HG03060 (cell line): ENCODE measurements at regions not wholly inside any gene's neighbourhood (a gene's known extent, or its start where the extent isn't known, plus 50 kb on each side); places are given as distances from the start of the nearest gene placed in this dataset.

Experiments
- ATAC-seq: cut with Tn5 transposase; IDR thresholded peaks from one replicate; pipeline ENCODE4 v1.9.1; 2021; ENCODE audit warnings: low read depth, moderate number of reproducible peaks; ENCODE audit not compliant: unreplicated experiment

DNA sequence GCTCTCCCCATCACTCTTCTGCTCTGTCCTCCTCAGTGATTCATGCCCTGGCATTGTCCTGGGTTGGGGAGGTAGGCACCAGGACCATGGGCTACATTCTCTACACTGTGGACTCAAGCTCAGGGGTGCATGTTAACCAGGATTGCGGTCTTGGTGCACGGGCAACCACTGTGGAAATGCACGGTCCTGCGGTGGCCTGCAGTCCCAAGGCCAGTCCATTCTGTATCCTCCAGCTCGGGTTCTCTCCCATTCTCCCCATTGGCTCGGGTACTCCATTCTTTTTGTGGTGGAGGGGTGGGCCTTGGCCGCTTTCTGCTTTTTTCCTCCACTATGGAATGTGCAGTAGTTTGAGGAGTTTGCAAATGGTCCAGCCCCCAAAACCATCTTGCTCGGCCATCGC is 215.0 kb upstream of the MYT1L start:
- ATAC-seq, result no peak

DNA sequence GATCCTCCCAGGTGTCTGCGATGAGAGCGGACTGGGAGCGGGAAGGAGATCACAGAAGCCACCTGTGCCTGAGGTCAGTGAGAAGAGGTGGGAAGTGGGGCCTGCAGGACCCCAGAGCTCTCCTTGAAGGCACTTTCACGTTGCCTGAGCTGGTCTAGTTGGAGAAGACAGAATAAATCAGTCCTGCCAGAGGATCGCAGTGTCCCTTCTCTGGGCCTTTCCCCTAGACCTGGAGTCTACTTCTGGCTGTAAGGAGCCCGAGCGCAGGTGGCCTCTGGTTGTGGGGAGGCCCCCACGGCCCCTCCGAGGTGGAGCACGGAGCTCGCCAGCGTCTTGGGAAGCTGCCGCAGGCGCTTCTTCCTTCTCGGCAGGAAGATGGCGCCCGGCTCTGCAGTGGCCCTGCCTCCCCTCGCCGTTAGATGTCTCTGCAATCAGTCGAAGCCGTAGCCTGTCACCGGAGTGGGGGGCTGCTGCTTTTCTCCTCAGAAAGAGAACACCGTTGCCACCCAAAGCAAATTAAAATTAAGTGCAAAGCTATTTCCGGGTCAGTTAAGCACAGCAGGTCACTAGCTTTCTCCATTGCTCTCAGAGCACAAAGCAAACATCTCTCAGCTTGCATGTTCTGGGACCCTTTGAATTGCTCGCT is 212.0 kb upstream of the MYT1L start:
- ATAC-seq, result no peak

DNA sequence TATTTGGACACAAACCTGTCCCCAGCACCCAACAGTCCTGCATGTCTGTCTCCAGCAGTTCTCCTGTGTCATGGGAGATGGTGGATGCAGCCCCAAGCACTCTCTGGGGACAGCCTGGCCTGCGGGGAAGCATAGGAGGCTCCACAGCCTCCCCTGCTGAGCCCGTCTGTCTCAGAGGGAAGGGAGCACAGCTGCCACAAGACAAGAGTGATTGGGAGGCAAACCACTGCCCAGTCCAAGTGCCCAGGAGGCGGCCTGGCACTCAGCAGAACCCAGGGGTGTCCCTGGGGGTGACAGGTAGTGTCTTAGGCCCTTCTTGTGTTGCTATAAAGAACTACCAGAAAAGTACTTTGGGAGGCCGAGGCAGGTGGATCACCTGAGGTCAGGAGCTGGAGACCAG is 211.2 kb upstream of the MYT1L start:
- ATAC-seq, result no peak

DNA sequence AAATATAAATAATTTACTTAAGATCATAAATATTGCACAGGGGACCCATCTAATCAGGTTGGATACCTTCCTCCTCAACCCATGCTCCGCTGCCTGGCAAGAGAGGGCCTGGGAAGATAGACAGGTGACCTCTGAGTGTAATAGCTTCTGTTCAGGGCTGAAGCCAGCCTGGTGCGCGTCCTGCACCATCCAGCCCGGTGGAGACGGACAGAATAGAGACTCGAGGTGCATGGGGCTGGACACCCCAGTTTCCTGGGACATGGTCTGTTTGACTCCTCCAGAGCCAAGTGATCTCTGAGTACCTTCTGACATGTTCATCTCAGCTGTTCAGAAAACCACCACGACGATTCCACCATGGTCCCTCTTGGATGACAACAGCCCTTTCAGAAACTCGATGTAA is 209.3 kb upstream of the MYT1L start:
- no peak for ATAC-seq

DNA sequence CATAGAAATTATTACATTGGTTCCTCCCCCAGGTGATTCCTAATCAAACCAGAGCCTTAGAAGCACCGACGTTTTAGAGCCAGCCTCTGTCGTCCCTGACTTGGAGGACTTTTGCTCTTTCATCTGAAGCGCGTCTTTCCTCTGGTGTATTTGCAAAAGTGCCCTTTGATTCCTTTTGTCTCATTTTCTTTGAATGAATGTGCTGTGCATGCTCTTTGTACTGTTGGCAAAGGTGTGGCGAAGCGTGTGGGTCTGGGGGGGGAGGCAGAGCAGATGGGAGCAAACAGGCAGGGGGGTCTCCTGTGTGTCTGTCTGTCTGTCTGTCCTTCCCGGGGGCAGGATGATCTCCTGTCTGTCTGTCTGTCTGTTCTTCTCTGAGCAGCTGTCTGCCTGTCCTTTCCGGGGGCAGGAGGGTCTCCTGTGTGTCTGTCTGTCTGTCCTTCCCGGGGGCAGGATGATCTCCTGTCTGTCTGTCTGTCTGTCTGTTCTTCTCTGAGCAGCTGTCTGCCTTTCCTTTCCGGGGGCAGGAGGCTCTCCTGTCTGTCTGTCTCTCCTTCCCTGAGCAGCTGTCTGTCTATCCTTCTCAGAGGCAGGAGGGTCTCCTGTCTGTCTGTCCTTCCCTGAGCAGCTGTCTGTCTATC is 205.5 kb upstream of the MYT1L start:
- no peak for ATAC-seq

DNA sequence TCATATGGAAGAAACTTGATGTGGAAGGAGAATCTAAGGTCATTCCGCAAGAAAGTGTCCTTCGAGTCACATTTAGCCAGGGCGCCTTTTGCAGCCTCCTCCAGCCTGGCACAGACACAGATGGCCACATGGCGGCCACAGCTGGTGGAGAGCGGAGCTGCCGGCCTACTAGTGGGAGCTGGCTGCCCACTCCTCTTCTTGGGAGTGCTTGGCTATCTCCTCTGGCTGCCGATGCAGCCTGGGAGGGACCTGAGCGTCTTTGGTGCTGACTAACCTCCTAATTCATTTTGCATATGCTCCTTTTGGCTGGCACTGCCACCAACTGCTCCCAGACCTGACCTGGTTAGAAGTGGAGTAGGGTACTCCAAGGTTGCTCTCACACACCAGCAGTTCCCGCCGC is 199.3 kb upstream of the MYT1L start:
- ATAC-seq, result no peak

DNA sequence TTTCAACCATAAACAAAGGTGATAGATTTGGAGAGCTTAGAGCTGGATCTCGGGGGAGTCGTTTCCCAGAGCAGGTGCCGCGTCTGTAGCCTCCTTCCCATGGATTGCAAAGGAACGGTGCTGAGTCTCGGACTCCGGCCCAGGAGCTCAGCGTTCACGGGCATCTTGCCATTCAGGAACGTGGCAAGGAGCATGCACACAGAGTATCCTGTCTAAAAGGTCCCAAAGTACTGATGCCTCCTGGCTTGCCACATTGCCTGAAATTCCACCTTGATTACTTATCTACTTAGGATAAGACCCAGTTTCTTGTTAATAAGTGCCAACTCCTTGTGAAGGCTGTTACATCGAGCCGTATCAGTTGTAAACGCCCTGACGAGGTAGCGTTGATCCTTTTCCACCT is 197.8 kb upstream of the MYT1L start:
- no peak for ATAC-seq

DNA sequence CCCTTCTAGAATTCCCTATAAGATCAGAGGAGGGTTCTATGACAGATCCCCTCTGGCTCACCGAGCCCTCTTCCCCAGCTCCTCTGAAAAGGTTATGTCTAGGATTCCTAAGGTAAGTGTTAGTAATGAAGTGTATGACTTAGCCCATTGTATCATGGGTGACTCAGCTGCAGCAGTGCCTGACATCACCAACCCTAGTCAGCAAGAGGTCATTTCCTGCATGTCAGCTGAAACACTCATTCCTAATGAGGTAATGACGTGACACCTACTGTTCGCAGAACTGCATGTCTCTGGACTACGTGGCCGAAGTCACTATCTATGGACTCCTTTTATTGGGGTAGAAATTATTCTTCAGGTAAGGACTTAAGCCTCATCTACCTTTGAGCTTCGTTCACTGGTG is 196.1 kb upstream of the MYT1L start:
- no peak for ATAC-seq

DNA sequence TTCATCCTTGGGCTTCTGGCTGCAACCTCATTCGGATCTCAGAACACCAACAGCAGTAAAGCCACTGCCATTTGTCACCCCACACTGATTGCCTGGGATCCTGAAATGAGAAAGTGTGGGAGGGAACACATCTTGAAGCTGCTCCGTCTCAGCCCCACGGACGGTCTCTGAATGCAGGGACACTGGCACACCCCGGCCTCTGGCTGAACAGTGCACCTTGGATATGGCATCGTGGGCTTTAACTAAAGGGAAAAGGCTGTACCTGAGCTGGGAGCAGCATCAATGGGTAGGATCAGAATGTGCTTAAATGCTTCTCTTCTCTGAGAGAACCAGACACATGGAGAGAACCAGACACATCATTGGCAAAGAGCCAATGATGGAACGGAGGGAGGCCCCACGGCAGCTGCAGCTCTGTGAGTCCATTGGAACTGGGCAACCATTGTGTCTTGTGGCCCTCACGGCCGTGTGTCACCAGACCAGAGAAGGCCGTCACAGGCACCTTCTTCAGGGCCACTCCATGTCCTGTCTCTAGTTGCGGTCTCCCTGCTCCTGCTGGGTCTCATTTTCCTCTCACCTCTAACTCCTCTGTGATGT is 193.4 kb upstream of the MYT1L start:
- ATAC-seq, result no peak

DNA sequence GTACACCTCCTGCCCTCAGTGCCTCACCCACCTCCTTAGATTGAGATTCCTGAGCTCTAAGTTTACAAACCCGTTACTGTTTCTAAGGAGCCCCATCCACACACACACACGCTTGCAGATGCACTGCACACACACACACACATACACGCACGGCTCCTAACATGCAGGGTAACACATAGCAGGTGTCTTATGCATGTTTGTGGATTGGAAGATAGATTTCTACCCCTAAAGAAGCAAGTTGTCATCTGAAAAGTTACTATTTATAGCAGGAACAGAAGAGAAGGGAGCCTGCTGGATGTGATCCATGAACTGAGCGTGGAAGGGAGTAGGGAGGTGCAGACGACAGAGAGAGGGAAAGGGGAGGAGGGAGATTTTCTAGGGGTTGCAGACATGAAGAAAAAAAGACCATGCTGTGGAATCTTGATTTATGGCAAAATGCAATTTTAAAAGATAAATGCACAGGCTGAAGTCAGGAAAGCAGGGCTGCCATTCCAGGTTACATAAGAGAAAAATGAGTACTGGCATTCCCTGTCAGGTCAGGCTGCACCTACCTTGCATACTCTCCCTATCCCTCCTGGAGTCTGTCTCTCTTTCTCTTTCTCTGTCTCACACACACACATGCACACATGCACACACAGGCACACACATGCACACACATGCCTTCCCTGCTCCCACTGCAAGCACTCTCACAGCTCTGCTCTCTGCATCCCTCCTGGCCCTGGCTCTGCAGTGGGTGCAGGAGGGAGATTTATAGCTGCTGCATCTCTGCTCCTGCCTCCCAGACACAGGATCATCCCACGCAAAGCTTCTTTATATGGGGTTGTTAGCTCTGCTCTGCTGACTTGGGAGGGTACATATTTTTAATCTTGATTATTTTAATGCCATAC is 192.6 kb upstream of the MYT1L start:
- ATAC-seq, result no peak

DNA sequence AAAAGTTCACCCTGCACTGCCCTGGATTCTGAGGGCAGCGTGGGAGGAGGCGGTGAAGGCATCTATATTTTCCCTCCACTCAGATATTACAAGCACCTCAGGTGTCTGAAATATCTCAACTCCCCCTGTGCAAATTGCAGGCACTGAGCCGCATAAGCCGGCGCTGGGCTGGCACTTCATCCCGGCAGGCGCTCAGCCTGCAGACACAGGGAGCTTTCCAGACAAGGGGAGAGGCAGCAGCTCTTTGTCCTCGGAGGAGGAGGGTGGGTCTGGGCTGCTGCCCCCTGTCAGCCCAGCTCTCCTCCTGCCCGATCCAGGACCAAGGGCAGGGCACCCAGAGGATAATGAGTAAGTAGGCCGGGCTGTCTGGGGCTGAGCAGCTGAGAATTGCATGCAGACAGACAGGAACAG is 189.3 kb upstream of the MYT1L start:
- no peak for ATAC-seq

DNA sequence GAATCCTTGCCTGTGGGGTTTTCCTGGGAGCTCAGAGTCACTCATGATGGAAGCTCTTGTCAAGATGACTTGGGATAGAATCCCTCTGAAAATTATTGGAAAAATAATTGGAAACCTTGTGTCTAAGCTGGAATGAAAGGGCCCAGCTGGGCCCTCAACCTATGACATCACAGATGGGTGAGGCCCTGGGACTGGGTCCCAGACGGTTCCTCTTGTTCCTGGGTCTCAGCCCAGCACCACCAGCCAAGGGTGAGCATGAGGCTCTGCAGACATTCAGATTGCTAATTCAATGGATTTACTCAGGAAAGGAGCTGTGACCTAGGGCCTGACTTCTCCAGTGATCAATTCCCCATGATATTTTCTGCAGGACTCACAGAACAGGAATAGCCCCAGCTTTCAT is 188.3 kb upstream of the MYT1L start:
- no peak for ATAC-seq

DNA sequence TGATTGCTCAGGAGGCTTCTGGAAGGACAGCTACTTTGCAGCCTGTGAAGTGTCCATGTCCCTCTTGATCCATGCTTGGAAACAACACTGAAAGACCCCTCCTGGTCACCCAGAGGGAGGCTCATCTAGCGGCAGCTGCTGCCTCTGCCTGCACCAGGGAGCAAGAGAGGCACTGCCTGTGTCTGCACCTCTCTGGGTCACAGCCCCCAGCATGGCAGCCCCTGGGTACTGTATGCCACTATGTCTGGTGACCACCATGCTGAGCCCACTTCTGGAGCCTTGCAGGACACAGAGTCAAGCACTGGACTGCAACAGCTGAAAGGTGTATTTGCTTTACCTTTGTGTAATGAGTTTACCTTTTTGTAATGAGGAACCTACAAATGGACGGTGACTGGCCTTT is 186.3 kb upstream of the MYT1L start:
- ATAC-seq, result no peak

DNA sequence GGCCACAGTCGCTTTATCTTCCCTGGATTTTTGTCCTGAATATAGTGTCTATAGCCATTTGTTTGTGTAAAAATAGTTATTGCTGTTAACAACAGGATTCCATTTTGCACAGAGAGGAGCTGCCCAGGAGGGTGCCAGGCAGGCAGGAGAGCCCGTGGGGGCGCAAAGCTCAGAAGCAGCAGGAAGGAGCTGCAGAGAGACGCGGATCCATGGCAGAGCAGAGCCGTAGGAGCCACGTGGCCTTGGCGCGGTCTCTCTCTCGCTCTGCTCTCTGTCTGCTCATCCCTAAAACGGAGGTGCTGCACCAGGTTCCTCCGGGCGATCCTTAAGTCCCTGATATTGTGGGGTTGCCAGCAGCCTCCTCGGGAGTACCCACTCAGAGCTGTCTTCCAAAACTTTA is 185.3 kb upstream of the MYT1L start:
- ATAC-seq, result no peak

DNA sequence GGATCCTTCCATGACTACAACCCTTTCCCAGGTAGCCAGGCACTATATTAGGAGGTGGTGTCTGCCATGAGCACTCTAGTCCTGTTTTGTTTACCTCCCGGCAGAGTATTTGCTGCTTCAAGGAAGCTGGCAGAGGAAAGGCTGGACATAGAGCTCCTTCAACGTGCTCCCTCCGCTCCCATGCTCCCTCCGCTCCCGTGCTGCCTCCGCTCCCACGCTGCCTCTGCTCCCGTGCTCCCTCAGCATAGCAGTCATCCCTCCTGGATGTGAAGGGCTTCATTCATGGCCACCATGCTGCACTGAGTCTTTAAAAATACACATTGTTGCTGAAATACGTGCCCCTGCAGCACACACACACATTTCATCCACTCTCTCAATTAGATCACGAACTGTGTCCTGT is 181.9 kb upstream of the MYT1L start:
- no peak for ATAC-seq

DNA sequence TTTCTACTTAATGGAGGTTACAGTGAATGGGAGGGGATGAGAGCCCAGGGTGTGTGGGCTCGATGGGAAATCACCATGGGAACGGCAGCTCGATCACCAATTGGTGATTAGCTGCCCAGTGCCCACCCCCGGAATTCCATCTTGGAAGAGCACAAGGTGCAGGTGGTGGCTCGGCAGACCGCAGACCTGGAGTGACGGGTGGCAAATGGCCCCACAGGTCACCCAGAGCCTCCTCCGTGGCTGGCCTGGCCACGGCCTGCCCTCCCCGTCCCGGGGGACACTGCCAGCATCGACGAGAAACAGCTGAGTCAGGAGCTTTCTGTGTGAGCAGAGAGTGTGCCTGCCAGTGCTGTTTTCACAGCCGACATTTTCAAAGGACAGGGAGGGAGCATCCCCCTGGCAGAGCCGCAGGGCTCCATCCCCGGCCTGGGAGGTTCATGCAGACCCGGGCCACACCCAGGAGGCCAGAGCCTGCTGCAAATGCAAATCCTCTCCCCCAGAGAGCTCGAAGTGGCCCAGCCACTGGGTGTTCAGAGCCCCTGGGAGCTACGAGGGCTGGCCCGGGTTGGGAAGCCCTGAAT is 176.4 kb upstream of the MYT1L start:
- no peak for ATAC-seq

DNA sequence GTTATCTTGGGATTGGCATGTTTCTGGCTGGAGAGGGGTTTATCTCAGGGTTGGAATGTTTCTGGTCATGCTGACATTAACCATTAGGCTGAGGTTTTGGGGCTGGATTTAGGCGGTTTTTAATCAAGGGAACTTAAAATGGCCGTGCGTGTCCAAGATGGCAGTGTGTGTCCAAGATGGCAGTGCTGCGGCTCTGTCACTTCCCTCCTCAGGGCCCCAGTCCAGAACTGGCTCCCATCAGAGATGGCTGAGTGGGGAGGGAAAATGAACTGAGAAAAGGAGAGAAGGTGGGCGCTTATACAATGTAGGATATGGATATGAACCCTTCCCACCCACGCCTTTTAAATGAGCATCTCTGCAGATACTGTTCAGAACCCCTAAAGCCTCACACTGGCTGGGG is 175.5 kb upstream of the MYT1L start:
- no peak for ATAC-seq

DNA sequence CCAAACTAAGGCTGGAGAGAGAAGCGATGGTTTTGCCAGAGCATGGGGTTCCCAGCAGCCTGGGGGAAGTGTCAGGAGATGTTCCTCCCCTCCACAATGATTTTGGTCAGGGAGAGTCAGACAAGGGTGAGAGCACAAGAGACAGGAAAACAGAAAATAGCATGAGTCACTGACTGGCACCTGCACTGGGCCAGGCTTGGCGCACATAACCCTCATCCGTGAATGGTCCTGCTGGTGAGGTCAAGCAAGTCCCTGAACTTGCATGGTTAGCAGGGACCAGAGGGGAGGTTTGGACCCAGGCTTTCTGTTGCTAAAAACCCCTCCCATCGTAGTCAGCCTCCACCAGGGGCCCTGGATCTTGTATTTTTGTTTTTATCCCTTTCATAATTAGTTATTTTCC is 174.5 kb upstream of the MYT1L start:
- no peak for ATAC-seq

DNA sequence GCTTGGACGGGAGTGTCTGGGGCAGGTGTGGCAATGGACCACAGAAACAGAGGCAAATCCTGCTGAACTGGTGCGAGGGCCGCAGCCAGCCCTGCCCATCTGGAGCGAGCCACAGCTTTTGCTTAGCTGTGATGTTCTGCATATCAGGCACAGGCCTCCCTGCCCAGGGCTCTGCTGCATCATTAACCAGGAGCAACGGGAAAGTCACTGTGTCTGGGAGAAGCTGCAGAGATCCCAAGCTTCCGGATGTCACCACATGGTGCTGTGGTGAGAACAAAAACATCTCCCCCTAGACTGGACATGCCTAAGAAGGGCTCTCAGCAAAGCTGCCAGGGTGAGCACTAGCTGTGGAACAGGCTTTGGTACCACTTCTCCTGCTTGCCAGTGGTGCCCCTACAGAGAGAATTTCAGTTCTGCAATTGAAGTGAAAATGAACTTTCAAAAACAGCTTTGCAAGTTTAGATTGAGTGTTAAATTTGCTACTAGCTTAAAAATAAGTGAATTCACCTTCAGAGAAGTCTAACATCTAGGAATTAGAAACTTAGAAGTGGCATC is 172.9 kb upstream of the MYT1L start:
- no peak for ATAC-seq

DNA sequence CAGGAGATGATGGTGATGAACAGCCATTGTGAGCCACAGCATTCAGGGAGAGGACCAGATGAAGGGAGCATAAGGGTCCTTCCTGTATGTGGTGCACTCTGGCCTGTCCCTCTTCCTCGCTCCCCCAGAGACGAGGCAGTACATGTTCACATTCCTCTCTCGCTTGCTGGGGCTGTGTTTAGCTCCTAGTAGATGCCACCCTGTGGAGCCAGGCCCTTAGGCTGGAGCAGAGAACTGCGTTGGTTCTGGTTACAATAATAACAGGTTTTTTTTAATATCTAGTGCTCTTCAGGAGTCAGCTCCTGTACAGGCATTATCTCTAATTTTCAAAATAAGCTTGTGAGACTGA is 171.1 kb upstream of the MYT1L start:
- no peak for ATAC-seq
